HG03175 (cell line): ENCODE measurements at regions not wholly inside any gene's neighbourhood (a gene's known extent, or its start where the extent isn't known, plus 50 kb on each side); places are given as distances from the start of the nearest gene placed in this dataset.
"Not testable (repeated sequence)": the region's sequence is repeated elsewhere in the genome, so short reads cannot be mapped to it uniquely, and the experiment has no call there.

ENCODE experiments used
- ATAC-seq: cut with Tn5 transposase; IDR thresholded peaks from one replicate; pipeline ENCODE4 v1.9.1; 2021; ENCODE audit warnings: mild to moderate bottlenecking, moderate library complexity; ENCODE audit not compliant: unreplicated experiment

DNA sequence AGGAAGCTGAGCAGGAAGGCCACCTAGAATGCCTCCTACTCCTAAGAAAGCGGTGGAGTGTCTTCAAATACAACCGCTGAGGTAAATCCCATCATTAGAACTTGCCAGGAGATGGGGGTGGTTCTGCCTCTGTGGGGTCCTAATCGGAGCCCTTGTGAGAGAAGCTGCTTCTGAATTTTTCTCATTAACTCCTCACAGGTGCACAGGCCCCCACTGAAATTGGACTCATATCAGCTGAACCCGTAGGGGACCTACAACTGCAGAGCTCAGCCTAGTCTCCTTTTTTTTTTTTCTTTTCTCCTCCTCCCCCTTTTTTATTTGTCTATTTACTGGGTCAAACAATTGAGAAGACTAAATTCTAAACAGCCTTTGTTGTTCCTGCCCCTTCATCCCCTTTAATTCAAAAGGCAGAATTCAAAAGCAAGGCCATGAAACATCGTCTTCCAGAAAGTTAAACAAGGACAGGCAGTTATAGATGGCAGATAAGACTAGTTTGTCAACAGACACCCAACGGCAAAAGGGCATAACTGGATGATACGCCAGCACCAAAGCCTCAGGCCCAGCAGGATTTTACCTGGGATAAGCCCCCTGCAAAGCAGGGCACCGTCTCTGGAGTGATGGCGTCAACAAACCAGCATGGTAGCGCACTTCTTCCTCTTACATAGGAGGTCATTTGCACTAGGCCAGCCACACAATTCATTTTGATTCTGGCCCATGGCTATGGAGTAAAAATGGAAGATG, 213.7 kb upstream of the HES1 start:
- ATAC-seq: no peak

DNA sequence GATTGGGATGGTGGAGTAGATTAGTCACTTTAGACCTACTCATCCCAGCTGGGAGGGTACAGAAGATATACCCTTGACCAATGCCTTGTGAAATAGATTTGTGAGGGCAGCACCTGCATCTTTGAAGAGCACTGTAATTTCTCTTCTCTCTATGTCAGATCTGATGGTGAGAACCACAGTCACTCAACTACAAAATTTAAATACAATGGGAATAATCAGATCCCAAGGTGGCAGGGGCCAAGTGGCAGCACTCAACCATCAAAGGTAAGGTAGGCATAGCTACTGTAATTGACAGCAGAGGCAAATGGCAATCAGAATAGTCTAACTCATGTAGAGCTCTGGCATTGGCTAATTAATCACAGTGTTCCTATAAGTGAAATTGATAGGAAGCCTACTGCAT, 212.0 kb upstream of the HES1 start:
- ATAC-seq: not testable (repeated sequence)

DNA sequence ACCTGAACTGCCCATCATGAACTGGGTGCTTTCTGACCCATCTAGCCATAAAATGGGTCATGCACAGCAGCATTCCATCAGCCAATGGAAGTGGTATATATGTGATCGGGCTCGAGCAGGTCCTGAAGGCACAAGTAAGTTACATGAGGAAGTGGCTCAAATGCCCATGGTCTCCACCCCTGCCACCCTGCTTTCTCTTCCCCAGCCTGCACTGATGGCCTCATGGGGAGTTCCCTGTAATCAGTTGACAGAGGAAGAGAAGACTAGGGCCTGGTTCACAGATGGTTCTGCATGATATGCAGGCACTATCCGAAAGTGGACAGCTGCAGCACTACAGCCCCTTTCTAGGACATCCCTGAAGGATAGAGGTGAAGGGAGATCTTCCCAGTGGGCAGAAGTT, 209.9 kb upstream of the HES1 start:
- not testable (repeated sequence) for ATAC-seq

DNA sequence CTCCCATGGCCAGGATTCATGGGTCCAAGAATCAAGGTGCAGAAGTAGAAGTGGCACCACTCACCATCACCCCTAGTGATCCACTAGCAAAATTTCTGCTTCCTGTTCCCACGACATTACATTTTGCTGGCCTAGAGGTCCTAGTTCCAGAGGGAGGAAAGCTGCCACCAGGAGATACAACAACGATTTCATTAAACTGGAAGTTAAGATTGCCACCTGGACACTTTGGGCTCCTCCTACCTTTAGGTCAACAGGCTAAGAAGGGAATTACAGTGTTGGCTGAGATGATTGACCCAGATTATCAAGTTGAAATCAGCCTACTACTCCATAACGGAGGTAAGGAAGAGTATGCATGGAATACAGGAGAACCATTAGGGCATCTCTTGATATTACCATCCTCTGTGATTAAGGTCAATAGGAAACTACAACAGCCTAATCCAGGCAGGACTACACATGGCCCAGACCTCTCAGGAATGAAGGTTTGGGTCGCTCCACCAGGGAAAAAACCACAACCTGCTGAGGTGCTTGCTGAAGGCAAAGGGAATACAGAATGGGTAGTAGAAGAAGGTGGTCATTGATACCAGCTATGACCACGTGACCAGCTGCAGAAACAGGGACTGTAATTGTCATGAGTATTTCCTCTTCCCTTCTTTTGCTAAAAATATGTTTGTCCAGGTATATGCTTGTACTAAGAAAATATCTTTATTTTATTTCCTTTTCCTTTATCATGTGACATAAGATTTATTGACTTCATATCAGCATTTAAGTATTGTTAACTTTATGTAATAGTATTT, 208.3 kb upstream of the HES1 start:
- ATAC-seq: not testable (repeated sequence)

DNA sequence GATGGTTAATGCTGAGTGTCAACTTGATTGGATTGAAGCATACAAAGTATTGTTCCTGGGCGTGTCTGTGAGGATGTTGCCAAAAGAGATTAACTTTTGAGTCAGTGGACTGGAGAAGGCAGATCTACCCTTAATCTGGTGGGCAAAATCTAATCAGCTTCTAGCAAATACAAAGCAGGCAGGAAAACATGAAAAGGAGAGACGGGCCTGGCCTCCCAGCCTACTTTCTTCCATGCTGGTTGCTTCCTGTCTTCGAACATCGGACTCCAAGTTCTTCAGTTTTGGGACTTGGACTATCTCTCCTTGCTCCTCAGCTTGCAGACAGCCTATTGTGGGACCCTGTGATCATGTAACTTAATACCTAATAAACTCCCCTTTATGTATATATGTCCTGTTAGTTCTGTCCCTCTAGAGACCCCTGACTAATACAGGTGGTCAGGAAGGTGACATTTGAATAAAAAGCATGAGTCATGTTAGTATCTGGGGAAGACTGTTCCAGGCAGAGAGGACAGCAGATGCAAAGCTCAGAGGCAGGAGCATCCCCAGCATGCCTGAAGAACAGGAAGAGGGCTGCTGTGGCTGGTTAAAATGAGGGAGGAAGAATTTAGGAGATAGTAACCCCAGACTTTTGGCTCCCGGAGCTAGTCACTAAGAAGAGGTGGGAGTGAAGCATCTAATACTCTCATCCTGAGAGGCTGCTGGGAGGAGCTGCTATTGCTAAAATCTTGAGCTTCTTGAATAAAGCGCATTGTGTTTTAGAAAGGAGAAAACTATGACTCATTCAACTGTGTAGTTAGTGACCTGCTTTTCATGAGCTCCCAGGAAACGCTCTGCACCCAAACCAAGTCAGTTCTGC, 207.4 kb upstream of the HES1 start:
- ATAC-seq: no peak

DNA sequence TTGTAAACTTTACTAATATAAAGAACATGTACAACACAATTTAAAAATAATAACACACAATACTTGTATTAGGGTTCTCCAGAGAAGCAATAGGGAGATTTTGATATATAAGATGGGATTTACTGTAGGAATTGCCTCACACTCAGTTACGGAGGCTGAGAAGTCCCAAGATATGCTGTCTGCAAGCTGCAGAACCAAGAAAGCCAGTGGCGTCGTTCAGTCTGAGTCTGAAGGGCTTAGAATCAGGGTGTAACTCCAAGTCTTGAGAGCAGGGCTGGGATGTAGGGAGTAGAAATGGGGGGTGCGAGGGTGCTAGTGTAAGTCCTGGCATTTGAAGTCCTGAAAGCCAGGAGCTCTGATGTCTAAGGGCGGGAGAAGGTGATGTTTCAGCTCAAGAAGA, 206.6 kb upstream of the HES1 start:
- no peak for ATAC-seq

DNA sequence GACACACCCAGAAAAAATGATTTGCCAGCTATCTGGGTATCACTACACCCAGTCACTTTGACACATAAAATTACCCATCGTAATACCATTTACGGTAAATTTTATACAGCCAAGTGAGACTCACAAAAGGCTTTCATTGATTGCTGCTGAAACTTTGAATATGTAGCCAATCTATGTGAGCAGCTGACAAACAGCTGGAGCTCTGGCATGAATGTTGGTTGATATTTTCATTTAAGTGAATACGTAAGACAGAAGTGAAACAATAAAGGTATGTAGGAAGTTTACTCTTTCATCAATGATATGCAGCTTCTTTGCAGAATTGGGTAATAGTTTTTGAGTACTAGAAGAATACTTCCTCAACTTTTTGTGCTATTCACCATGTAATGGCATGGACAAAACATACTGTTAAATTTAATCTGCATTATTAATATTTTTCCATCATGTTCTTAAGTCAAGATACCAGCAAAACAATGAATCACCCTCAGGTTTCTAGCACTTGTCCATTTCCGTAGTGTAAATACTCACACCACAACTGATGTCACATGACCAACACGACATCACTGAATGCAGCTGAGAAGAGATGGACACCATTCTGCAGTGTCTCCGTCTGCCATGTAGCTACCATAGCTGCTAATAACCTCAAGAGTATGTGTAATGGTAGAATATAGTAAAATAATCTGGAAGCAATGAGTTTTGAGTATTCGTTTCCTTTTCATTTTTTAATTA, 205.9 kb upstream of the HES1 start:
- ATAC-seq: no peak

DNA sequence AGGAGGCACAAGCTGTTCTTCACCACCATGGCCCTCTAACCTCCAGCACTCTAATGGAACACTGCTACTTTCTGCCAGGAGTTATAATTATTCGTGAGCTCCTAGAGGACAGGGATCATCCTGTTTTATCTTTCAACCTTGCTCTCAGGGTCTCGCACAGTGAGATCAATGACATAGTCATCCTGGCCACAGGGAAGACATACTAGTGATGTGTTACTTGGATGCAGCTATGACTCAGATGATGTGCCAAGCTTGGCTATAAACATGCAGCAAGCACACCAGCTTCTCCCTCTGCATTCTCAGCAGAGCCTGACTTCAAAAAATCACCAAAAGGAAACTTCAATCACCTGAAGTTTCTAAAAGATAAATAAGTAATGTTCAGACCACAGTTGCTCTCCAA, 203.8 kb upstream of the HES1 start:
- ATAC-seq: no peak

DNA sequence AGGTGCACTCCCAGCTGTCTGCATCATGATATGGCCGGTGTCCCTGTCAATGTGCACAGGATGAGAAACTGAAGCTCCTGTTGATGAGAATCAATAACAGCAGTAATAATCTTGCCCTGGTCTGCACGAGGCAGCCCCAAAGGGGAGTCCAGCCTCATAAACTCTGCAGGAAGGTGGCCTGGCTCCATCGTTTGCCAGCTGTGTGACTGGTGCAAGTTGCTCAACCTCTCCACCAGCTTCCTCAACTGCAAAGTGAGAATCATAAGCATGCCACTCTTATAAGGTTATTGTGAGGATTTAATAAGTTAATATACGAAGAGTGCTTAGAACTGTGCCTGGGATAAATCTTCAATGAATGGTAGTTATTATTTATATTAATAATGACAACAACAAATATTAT, 203.4 kb upstream of the HES1 start:
- ATAC-seq: no peak

DNA sequence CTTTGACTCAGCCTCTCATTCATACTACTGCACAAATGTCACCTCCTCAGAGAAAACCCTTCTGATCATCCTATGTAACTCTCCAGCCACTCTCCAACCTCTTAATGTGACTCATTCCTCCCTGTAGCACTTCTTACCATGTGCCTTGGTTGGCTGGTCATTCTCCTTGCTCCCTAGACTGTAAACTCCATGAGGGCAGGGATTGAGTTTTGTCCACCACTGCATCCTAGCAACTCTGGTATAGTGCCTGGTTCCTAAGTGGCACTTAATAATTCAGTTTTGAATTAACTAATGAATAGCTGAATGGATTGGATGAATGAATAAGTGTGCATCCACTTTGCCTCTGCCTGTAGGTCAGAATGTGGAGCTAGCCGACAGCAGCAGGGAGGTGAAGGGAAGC, 202.5 kb upstream of the HES1 start:
- ATAC-seq: no peak

DNA sequence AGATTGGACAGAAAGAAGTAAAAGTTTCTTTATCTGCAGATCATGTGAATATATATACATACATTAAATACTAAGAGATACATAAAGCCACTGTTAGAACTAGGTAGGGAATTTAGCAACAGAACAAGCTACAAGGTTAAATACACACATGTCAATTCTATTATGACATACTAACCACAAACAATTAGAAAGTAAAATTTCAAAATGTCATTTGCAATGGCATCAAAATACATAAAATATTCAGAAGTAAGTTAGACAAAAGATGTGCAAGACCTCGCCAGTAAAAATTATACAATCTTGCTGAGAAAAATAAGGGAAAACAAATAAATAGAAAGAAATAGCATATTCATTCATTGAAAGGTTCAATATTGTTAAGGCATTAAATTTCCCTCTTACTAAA, 200.0 kb upstream of the HES1 start:
- no peak for ATAC-seq

DNA sequence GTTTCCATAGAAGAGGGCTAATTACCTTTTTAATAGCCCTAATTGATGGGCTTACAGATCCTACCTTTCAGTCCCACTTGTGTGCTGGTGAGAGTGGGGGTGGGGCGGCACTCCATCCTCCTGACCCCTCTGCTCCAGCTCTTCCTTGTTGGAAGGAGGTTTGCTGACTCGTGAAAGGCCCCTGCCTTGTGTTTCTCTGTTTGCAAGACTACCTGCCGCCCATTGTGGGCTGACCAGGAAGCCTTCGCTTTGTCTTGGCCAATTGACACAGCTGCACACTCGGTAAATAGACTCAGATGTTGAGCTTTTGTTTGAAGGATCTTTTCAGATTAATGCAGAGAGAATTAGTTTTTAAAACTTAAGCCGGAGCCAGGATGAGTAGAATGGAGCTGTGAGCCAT, 197.3 kb upstream of the HES1 start:
- ATAC-seq: no peak

DNA sequence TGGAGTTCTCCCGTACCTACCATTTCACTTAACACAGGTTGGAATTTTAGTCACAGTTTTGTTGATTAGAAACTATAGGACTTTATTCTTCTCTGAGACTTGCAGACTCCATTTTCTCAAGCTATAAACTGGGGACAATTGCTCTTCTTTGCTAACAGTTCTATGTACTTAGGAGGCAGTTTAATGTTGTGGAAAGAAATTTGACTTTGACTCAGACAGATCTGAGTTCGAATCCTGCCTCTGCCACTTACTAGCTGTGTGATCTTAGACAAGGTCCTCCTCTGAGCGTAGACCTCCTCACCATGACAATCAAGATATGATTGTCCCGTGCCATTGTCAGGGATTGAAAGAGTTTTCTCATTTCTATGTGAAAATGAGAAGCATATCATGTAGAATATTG, 196.4 kb upstream of the HES1 start:
- ATAC-seq: no peak

DNA sequence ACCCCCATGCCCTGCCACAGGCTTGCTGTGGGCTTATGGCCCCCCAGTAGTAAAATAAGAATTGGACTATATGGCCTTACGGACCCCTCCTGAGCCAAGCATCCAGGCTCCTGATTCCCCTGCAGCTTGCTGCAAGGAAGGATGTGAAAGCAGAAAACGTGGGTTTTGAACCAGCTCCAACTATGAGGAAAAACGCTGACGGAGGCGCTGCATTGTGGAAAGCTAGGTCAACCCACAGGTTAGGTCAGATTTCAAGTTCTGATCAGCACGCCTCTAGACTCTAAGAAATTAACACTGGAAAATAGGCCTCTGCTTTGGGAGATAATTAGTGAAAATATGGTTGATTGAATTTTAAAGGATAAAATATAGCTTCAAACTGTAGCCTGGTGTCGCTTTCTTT, 195.4 kb upstream of the HES1 start:
- ATAC-seq: no peak

DNA sequence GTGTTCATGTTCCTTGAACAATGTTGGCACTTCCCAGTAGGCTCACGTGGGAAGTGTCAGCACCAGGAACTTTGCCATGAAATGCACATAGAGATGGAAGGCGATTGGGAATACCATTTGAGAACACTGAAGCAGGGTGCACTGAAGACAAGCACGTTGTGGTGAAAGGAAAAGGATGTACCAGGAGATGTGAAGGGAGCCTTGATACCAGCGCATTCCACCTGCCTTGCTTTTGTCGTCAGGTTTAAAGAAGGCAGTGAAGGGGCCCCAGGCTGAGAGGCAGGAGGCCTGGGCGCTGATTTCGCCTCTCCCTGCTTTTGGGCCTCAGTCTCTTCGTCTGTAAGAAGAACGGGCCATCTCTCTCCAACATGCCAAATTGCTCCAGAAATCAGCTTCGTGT, 194.5 kb upstream of the HES1 start:
- ATAC-seq: no peak

DNA sequence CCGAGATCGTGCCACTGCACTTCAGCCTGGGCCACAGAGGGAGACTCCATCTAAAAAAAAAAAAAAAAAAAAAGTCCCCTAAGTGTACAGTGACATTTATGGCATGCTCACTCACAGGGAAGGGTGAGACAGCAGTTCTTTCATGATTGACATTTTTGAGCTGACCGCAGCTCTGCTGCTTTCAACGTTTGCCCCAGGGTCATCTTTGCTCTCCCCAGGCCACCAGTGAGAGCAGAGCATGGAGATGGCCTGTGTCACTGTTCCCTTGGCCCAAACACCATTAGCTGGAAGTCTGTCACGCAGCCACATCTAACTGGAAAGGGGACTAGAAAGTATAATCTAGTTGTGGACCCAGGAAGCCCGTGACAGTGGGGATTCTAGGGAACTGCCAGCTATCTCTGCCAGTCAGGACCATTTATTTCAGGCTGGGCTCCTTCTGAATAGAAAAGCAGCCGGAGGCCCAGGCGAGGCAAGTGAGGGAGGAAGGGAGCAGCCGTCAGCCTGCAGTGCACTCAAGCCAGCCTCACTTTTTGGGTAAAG, 193.4 kb upstream of the HES1 start:
- no peak for ATAC-seq

DNA sequence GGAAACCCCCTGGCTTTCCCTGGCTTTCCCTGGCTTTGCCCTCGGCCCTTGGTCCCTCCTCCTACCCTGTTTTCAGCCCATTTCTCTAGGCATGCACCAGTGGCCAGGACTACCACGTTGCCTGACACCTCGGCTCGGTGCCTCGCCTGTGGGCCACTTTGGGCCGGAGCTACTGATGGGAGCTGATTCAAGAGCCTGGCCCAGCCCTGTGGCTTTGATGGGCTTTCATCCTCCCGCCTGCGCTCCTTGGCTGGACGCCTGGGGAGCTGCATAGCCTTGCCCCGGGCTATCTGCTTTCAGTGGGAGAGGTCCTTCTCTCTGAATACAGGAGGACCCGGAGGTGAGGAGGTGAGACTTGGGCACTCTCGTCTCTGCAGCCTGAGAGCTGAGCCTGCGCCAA, 192.7 kb upstream of the HES1 start:
- ATAC-seq: no peak

DNA sequence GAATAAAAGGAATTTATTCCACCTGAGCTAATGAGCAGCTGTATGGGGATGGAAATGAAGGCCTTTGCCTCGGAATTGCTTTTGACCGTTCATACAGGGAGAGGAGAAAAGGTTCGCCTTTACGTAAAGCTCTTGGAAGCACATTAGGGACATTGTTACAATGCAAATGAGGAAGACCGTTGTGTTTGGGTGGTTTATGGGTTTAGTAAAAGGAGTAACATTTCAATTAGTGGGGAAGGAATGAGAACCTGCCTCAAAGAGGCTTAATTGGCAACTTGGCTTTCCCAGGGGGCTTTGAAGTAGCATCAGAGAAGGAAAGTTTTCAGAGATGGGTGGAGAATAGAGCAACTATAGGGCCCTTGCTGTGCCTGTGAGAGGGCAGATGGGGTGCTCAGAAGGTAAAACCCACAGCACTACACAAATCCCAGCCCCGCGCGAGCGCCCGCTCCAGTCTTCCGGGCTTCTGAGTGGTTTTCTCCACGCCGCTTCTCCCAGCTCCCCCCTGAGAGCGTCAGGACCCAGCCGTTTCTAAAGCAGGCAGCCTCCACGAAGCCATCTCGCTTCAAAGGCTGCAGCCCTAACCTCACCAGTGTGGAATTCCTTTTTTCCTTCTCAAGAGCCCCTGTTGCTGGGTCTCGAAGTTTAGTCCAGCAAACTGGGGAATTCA, 192.0 kb upstream of the HES1 start:
- ATAC-seq: no peak

DNA sequence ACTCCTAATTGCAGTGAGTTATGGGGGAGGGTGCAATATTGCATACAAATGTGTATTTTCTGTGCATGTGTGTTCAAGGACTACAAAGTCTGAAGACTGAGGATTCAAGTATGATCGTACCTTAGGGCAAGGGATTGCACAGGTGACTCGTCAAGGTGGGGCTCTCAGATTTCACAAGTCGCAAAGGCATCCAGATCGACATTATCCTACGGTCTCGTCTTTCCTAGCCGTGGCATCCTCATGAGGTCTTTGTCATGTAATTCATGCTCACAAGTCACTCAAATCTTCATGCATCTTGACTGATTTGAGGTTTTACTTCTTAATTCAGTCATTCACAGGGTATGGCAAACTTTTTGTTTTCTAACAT, 191.4 kb upstream of the HES1 start:
- ATAC-seq: no peak

DNA sequence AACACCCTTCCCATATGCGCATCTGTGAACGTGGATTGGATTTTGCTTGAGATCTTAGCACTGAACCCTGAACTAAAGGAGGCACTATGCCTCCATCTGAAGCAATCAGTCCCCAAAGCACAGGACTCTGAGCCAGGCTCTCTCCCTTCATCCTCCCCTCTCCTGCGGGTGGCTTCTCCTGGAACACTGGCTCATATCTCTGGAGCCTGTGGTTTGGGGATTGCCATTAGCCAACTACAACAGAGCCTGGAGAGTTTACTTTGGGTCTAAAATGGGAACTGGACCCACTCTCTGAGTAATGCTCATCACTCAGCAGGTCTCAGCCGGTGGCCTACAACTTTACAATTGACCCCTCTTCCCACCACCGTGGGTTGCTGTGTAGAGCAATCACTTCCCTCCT, 190.8 kb upstream of the HES1 start:
- no peak for ATAC-seq
